Activated CD4-positive, alpha-beta T cell treated with anti-CD3 and anti-CD28 coated beads, Interleukin-2, amount 10 ng/mL, durations not matched to agents 24 days and 14 days (primary cell): ENCODE measurements at regions not wholly inside any gene's neighbourhood (a gene's known extent, or its start where the extent isn't known, plus 50 kb on each side); places are given as distances from the start of the nearest gene placed in this dataset.
A peak's percentile ranks its signal among the peaks of the same experiment; 100 is the strongest.

Experiments used
- DNase-seq: peaks from one replicate; pipeline ENCODE4 v3.0.0; 2022
- H3K27ac Mint-ChIP-seq: one replicate; pipeline ENCODE4 v1.8.0; 2022; ENCODE audit warnings: mild to moderate bottlenecking, mixed read lengths
- H3K27me3 Mint-ChIP-seq: one replicate; pipeline ENCODE4 v1.8.0; 2022; ENCODE audit warnings: mixed read lengths
- H3K36me3 Mint-ChIP-seq: one replicate; pipeline ENCODE4 v1.8.0; 2022; ENCODE audit warnings: low read depth, mild to moderate bottlenecking, mixed read lengths
- H3K4me1 Mint-ChIP-seq: one replicate; pipeline ENCODE4 v1.8.0; 2021; ENCODE audit warnings: mixed read lengths
- H3K4me3 Mint-ChIP-seq: one replicate; pipeline ENCODE4 v1.8.0; 2022; ENCODE audit warnings: mild to moderate bottlenecking, moderate library complexity, mixed read lengths
- H3K9me3 Mint-ChIP-seq: one replicate; pipeline ENCODE4 v1.8.0; 2021; ENCODE audit warnings: mixed read lengths
- intact Hi-C: fragments of 100-400 bp; cut with micrococcal nuclease; formaldehyde crosslinking; loops from one replicate; pipeline ENCODE4 v1.15.1; 2023

- Mint-ChIP-seq H3K27me3 (no peaks in the 10 kb centered on the region), H3K4me1 (no peaks in the 10 kb centered on the region), H3K36me3 (no peaks in the 10 kb centered on the region), H3K27ac (no peak overlapping the region), H3K4me3 (no peak overlapping the region), H3K9me3 (no peaks in the 10 kb centered on the region)
- DNase-seq = no peak
- intact Hi-C loops = loop anchor here (10.0 kb wide), 1 partner anchor 559 kb away; no protein-coding TSS in a partner anchor
These were observed 161.7 kb upstream of the BMPER start for GRCh38 chr7:33743594-33743993.

- intact Hi-C loops = loop anchor here (10.0 kb wide), 1 partner anchor 560 kb away; no protein-coding TSS in a partner anchor
- Mint-ChIP-seq H3K9me3 (no peaks in the 10 kb centered on the region), H3K4me1 (no peaks in the 10 kb centered on the region), H3K36me3 (no peaks in the 10 kb centered on the region), H3K27ac (no peak overlapping the region), H3K27me3 (no peaks in the 10 kb centered on the region), H3K4me3 (no peak overlapping the region)
- peak; percentile 59 for DNase-seq
These were observed 160.9 kb upstream of the BMPER start for GRCh38 chr7:33744293-33745075.

GRCh38 chr7:33745934-33746333 lies 159.4 kb upstream of the BMPER start:
- Mint-ChIP-seq H3K4me3 (no peak overlapping the region), H3K27ac (no peak overlapping the region), H3K27me3 (no peaks in the 10 kb centered on the region), H3K36me3 (no peaks in the 10 kb centered on the region), H3K9me3 (no peaks in the 10 kb centered on the region), H3K4me1 (no peaks in the 10 kb centered on the region)
- intact Hi-C loops = loop anchor here (10.0 kb wide), 1 partner anchor 561 kb away; no protein-coding TSS in a partner anchor
- DNase-seq = no peak

GRCh38 chr7:33748793-33749192 lies 156.5 kb upstream of the BMPER start:
- no peaks in the 10 kb centered on the region for H3K4me1 Mint-ChIP-seq
- no peaks in the 10 kb centered on the region for H3K36me3 Mint-ChIP-seq
- no peak overlapping the region for H3K27ac Mint-ChIP-seq
- intact Hi-C loops = loop anchor here (10.0 kb wide), 1 partner anchor 564 kb away; no protein-coding TSS in a partner anchor
- no peaks in the 10 kb centered on the region for H3K27me3 Mint-ChIP-seq
- H3K4me3 Mint-ChIP-seq = no peak overlapping the region
- no peaks in the 10 kb centered on the region for H3K9me3 Mint-ChIP-seq
- DNase-seq = no peak

- intact Hi-C loops = no loop called here
- H3K27ac Mint-ChIP-seq = no peak overlapping the region
- no peaks in the 10 kb centered on the region for H3K4me1 Mint-ChIP-seq
- DNase-seq = no peak
- no peaks in the 10 kb centered on the region for H3K27me3 Mint-ChIP-seq
- H3K4me3 Mint-ChIP-seq = no peak overlapping the region
- no peaks in the 10 kb centered on the region for H3K9me3 Mint-ChIP-seq
- H3K36me3 Mint-ChIP-seq = no peaks in the 10 kb centered on the region
These were observed 155.2 kb upstream of the BMPER start for GRCh38 chr7:33750177-33750576.

- Mint-ChIP-seq H3K27ac (no peak overlapping the region), H3K27me3 (no peaks in the 10 kb centered on the region), H3K4me1 (no peaks in the 10 kb centered on the region), H3K4me3 (no peak overlapping the region), H3K9me3 (no peaks in the 10 kb centered on the region), H3K36me3 (no peaks in the 10 kb centered on the region)
- intact Hi-C loops = no loop called here
- DNase-seq = no peak
These were observed 153.9 kb upstream of the BMPER start for GRCh38 chr7:33751443-33751842.

- Mint-ChIP-seq H3K36me3 (no peaks in the 10 kb centered on the region), H3K4me3 (no peak overlapping the region), H3K4me1 (no peaks in the 10 kb centered on the region), H3K9me3 (no peaks in the 10 kb centered on the region), H3K27me3 (no peaks in the 10 kb centered on the region), H3K27ac (no peak overlapping the region)
- intact Hi-C loops = no loop called here
- DNase-seq = no peak
These were observed 151.3 kb upstream of the BMPER start for GRCh38 chr7:33753881-33754525.

GRCh38 chr7:33754933-33755928 lies 150.1 kb upstream of the BMPER start:
- Mint-ChIP-seq H3K4me3 (no peak overlapping the region), H3K27me3 (no peaks in the 10 kb centered on the region)

GRCh38 chr7:33757050-33757449 lies 148.3 kb upstream of the BMPER start:
- no peak overlapping the region for H3K27ac Mint-ChIP-seq
- H3K4me1 Mint-ChIP-seq = no peaks in the 10 kb centered on the region
- no peaks in the 10 kb centered on the region for H3K9me3 Mint-ChIP-seq
- no peaks in the 10 kb centered on the region for H3K36me3 Mint-ChIP-seq
- no peak for DNase-seq
- H3K27me3 Mint-ChIP-seq = no peaks in the 10 kb centered on the region
- no peak overlapping the region for H3K4me3 Mint-ChIP-seq
- intact Hi-C loops = loop anchor here (2.0 kb wide), 1 partner anchor 138 kb away; no protein-coding TSS in a partner anchor

More at GRCh38 chr7:33754933-33755928, 150.1 kb upstream of the BMPER start:
- Mint-ChIP-seq H3K36me3 (no peaks in the 10 kb centered on the region), H3K27ac (no peak overlapping the region), H3K4me1 (no peaks in the 10 kb centered on the region), H3K9me3 (no peaks in the 10 kb centered on the region)
- intact Hi-C loops = no loop called here
- no peak for DNase-seq

GRCh38 chr7:33757563-33758165 lies 147.7 kb upstream of the BMPER start:
- peak; percentile 68 for DNase-seq
- Mint-ChIP-seq H3K27ac (no peak overlapping the region), H3K4me3 (no peak overlapping the region), H3K9me3 (no peaks in the 10 kb centered on the region), H3K4me1 (no peaks in the 10 kb centered on the region), H3K36me3 (no peaks in the 10 kb centered on the region), H3K27me3 (no peaks in the 10 kb centered on the region)
- intact Hi-C loops = loop anchor here (2.0 kb wide), 1 partner anchor 137 kb away; no protein-coding TSS in a partner anchor

- intact Hi-C loops = no loop called here
- no peaks in the 10 kb centered on the region for H3K9me3 Mint-ChIP-seq
- no peaks in the 10 kb centered on the region for H3K27me3 Mint-ChIP-seq
- DNase-seq = no peak
- no peaks in the 10 kb centered on the region for H3K4me1 Mint-ChIP-seq
- no peak overlapping the region for H3K4me3 Mint-ChIP-seq
- no peak overlapping the region for H3K27ac Mint-ChIP-seq
- no peaks in the 10 kb centered on the region for H3K36me3 Mint-ChIP-seq
These were observed 145.2 kb upstream of the BMPER start for GRCh38 chr7:33760146-33760545.

GRCh38 chr7:33760834-33761233 lies 144.5 kb upstream of the BMPER start:
- no peak overlapping the region for H3K4me3 Mint-ChIP-seq
- no peak overlapping the region for H3K27ac Mint-ChIP-seq
- H3K36me3 Mint-ChIP-seq = no peaks in the 10 kb centered on the region
- H3K9me3 Mint-ChIP-seq = no peaks in the 10 kb centered on the region
- intact Hi-C loops = no loop called here
- H3K27me3 Mint-ChIP-seq = no peaks in the 10 kb centered on the region
- no peaks in the 10 kb centered on the region for H3K4me1 Mint-ChIP-seq
- DNase-seq = no peak

GRCh38 chr7:33761449-33762080 lies 143.8 kb upstream of the BMPER start:
- Mint-ChIP-seq H3K27me3 (no peaks in the 10 kb centered on the region), H3K4me1 (no peaks in the 10 kb centered on the region)
- intact Hi-C loops = no loop called here

More at GRCh38 chr7:33761449-33762080, 143.8 kb upstream of the BMPER start:
- DNase-seq = no peak
- Mint-ChIP-seq H3K36me3 (no peaks in the 10 kb centered on the region), H3K9me3 (no peaks in the 10 kb centered on the region), H3K4me3 (no peak overlapping the region), H3K27ac (no peak overlapping the region)
